Kidney epithelial cell (primary cell): ENCODE measurements at regions not wholly inside any gene's neighbourhood (a gene's known extent, or its start where the extent isn't known, plus 50 kb on each side); places are given as distances from the start of the nearest gene placed in this dataset.
"Not testable (repeated sequence)": the region's sequence is repeated elsewhere in the genome, so short reads cannot be mapped to it uniquely, and the experiment has no call there.

Experiments used
- DNase-seq: peaks from one replicate; pipeline ENCODE4 v3.0.0-alpha.2; 2010; ENCODE audit warnings: low read depth
- H3K27me3 ChIP-seq: 2 replicates; pipeline ENCODE4 v1.6.0; 2011; ENCODE audit warnings: low read length; ENCODE audit not compliant: control insufficient read depth, insufficient read depth
- H3K36me3 ChIP-seq: 2 replicates; pipeline ENCODE4 v1.5.1; 2011; ENCODE audit warnings: low read length; ENCODE audit not compliant: control insufficient read depth, insufficient read depth
- H3K4me3 ChIP-seq: 2 replicates; pipeline ENCODE4 v1.5.1; 2011; ENCODE audit warnings: low read depth, mild to moderate bottlenecking, control low read depth, low read length
- TF ChIP-seq, protein P1 (sequence below): IDR thresholded peaks from 2 replicates; pipeline ENCODE4 v1.5.1; 2011; ENCODE audit warnings: mild to moderate bottlenecking, moderate library complexity, low read length, control low read depth, inconsistent platforms; ENCODE audit not compliant: insufficient read depth, poor library complexity, severe bottlenecking

DNA sequence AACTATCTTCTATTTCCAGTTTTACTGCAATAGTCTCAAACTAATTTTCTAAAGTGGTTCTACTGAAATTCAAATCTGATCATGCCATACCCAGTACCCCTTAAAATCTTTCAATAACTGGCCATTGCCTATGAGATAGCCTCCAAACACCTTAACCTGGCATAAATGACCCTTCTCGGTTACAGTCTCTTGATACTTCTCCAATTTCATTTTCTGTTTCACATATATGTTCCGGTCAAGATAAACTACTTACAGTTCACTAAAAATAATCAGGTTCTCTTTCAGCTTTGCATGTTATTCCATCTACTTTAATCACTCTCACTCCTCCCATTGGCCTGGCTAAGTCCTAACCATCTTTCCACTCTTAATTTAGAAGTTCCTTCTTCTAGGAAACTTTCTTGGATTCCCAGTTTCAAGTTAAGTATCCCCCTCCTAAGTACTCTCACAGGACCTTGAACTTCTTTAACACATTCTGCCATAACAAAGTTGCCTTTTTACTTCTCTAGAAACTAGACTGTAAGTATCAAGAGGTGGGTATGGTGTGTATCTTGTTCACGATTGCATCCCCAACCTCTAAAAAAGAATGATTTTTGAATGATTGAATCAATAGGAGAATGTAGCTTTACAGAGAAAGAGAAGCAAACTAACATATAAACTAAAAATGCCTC lies 110.2 kb upstream of the RBBP8 start:
- DNase-seq: no peak
- H3K4me3 ChIP-seq: no peak overlapping the region
- no peaks in the 10 kb centered on the region for H3K27me3 ChIP-seq
- no peaks in the 10 kb centered on the region for H3K36me3 ChIP-seq
- TF ChIP-seq, protein P1, sequence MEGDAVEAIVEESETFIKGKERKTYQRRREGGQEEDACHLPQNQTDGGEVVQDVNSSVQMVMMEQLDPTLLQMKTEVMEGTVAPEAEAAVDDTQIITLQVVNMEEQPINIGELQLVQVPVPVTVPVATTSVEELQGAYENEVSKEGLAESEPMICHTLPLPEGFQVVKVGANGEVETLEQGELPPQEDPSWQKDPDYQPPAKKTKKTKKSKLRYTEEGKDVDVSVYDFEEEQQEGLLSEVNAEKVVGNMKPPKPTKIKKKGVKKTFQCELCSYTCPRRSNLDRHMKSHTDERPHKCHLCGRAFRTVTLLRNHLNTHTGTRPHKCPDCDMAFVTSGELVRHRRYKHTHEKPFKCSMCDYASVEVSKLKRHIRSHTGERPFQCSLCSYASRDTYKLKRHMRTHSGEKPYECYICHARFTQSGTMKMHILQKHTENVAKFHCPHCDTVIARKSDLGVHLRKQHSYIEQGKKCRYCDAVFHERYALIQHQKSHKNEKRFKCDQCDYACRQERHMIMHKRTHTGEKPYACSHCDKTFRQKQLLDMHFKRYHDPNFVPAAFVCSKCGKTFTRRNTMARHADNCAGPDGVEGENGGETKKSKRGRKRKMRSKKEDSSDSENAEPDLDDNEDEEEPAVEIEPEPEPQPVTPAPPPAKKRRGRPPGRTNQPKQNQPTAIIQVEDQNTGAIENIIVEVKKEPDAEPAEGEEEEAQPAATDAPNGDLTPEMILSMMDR: no peak

DNA sequence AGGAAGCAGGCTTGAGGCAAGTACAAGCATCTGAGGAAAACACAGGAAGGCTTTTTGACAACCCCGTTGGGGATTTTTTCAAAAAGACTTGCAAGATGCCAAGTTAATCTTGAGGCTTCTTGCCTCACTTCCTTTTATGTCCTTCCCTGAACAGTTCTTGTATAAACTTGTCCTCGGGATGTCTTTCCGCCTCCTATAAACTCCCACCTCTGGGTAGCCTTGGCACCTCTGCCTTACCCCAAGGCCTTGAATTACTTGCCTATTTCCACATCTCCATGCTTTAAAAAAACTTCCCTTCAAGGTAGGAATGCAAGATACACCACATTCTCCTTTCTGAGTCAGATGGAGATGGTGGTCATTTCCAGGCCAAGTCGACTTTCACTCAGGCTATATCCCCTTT lies 106.4 kb upstream of the RBBP8 start:
- Histone ChIP-seq H3K27me3 (no peaks in the 10 kb centered on the region), H3K4me3 (no peak overlapping the region), H3K36me3 (no peaks in the 10 kb centered on the region)
- TF ChIP-seq, protein P1: no peak
- DNase-seq: no peak

DNA sequence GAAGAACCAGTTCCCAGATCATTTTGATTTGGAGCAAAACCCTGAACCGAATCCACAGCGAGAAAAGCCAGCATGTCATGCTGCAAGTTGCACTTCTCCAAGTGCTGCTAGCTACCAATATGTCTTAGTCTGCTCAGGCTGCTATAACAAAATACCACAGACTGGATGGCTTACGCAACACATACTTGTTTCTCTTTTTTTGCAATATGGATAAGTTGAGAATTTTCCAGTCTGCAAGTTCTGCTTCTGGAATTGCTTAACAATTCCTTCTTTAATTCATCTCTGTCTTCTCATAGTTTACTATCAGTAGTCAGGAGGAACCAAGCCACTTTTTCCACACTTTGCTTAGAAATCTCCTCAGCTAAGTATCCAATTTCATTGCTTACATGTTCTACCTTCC lies 105.9 kb upstream of the RBBP8 start:
- no peaks in the 10 kb centered on the region for H3K27me3 ChIP-seq
- no peak overlapping the region for H3K4me3 ChIP-seq
- DNase-seq: no peak
- no peaks in the 10 kb centered on the region for H3K36me3 ChIP-seq
- TF ChIP-seq, protein P1: no peak

DNA sequence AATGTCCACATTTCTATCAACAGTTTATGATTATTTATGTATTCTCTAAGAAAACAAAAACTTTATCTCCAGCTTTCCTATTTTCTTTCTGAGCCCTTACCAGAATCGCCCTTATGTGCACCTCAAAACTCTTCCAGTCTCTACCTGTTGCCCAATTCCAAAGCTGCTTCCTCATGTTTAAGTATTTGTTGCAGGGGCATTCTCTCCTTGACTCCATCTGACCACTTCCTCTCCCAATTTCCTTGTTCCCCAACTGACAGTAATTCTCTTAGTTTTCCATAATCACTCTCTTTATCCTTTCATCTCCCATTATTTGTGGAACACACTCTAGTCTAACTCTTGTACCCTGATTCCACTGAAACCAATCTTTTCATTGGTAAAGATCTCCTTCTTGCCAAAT lies 105.4 kb upstream of the RBBP8 start:
- TF ChIP-seq, protein P1: no peak
- Histone ChIP-seq H3K4me3 (no peak overlapping the region), H3K27me3 (no peaks in the 10 kb centered on the region), H3K36me3 (no peaks in the 10 kb centered on the region)
- no peak for DNase-seq

DNA sequence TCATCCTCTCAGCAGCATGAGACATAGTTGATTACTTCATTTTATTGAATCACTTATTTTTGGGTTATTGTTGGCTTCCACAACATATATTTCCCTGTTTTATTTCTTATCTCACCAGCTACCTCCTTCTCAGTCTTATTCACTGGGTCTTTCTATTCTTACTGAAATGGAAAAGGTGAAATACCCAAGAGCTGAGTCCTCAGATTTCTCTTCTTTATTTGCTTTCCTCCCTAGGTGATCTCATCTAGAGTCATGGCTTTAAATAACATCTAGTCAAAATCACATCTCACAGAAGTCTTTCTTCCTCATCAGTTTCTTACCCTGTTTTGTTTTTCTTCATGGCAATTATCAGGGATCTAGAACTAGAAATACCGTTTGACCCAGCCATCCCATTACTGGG lies 105.0 kb upstream of the RBBP8 start:
- TF ChIP-seq, protein P1: no peak
- Histone ChIP-seq H3K27me3 (no peaks in the 10 kb centered on the region), H3K4me3 (no peak overlapping the region), H3K36me3 (no peaks in the 10 kb centered on the region)
- DNase-seq: no peak

DNA sequence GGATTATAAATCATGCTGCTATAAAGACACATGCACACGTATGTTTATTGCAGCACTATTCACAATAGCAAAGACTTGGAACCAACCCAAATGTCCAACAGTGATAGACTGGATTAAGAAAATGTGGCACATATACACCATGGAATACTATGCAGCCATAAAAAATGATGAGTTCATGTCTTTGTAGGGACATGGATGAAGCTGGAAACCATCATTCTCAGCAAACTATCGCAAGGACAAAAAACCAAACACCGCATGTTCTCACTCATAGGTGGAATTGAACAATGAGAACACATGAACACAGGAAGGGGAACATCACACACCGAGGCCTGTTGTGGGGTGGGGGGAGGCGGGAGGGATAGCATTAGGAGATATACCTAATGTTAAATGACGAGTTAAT lies 104.5 kb upstream of the RBBP8 start:
- not testable (repeated sequence) for DNase-seq, H3K4me3 ChIP-seq, H3K36me3 ChIP-seq, H3K27me3 ChIP-seq
